ENCODE measurements at regions not wholly inside any gene's neighbourhood (a gene's known extent, or its start where the extent isn't known, plus 50 kb on each side); places are given as distances from the start of the nearest gene placed in this dataset.
"Not testable (repeated sequence)": the region's sequence is repeated elsewhere in the genome, so short reads cannot be mapped to it uniquely, and the experiment has no call there.

GRCh38 chr13:22961835-22962537 is 218.8 kb upstream of the SGCG start:
- Histone ChIP-seq H3K4me2 (ENCODE audit: low read depth, low read length, poor library complexity, severe bottlenecking) (no peak overlapping the region), H3K9ac (ENCODE audit: low read depth, low read length, poor library complexity, severe bottlenecking) (no peak overlapping the region), H3K79me2 (ENCODE audit: insufficient read depth, low read length) (no peaks in the 10 kb centered on the region), H3K9me3 (ENCODE audit: insufficient read depth, low read depth, low read length) (no peaks in the 10 kb centered on the region), H4K20me1 (ENCODE audit: insufficient read depth, low read length, poor library complexity, severe bottlenecking) (no peaks in the 10 kb centered on the region), H3K4me3 (ENCODE audit: low read length, poor library complexity, severe bottlenecking) (no peak overlapping the region), H3K9me2 (replicated peaks; ENCODE audit: low read depth, low read length) (no peaks in the 10 kb centered on the region), H3K36me3 (ENCODE audit: insufficient read depth, low read length) (no peaks in the 10 kb centered on the region), H3K4me1 (ENCODE audit: insufficient read depth, low read length, poor library complexity, severe bottlenecking) (no peaks in the 10 kb centered on the region), H3F3A (ENCODE audit: low read depth) (no peaks in the 10 kb centered on the region), H2AFZ (ENCODE audit: low read length) (no peak overlapping the region), H3K27me3 (ENCODE audit: insufficient read depth, low read length, poor library complexity, severe bottlenecking) (no peaks in the 10 kb centered on the region)
- no peak for TF ChIP-seq EZH2phosphoT487 (IDR thresholded peaks at IDR 0.05; ENCODE audit: borderline replicate concordance)
- TF ChIP-seq, protein P1, sequence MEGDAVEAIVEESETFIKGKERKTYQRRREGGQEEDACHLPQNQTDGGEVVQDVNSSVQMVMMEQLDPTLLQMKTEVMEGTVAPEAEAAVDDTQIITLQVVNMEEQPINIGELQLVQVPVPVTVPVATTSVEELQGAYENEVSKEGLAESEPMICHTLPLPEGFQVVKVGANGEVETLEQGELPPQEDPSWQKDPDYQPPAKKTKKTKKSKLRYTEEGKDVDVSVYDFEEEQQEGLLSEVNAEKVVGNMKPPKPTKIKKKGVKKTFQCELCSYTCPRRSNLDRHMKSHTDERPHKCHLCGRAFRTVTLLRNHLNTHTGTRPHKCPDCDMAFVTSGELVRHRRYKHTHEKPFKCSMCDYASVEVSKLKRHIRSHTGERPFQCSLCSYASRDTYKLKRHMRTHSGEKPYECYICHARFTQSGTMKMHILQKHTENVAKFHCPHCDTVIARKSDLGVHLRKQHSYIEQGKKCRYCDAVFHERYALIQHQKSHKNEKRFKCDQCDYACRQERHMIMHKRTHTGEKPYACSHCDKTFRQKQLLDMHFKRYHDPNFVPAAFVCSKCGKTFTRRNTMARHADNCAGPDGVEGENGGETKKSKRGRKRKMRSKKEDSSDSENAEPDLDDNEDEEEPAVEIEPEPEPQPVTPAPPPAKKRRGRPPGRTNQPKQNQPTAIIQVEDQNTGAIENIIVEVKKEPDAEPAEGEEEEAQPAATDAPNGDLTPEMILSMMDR (conservative IDR thresholded peaks at IDR 0.05; ENCODE audit: low read length): no peak

DNA sequence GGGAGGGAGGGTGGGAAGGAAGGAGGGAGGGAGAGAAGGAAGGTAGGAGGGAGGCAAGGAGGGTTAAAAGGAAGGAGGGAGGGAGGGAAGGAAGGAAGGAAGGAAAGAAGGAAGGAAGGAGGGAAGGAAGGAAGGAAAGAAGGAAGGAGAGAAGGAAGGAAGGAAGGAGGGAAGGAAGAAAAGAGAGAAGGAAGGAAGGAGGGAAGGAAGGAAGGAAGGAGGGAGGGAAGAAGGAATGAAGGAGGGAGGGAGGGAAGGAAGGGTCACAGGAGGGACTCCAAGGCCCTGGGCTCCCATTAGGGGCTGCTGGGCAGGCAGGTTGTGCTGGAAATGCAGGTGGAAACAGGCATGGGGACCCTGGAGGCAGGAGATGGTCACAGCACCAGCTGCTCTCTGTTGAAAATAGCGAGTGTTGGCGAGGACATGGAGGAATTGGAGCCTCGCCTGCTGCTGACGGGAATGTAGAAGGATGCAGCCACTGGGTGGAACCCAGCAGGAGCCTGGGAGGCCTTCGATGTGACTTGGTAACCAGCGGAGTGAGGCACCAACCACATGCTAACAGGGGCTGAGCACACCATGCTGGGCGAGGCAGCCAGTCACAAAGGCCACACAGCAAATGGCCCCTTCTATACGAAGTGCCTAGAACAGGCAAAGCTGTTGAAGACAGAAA is 217.3 kb upstream of the SGCG start:
- not testable (repeated sequence) for H3K9me2 ChIP-seq (replicated peaks; ENCODE audit: low read depth, low read length); H3K4me1 ChIP-seq (ENCODE audit: insufficient read depth, low read length, poor library complexity, severe bottlenecking); H3K27me3 ChIP-seq (ENCODE audit: insufficient read depth, low read length, poor library complexity, severe bottlenecking); H3F3A ChIP-seq (ENCODE audit: low read depth); H3K79me2 ChIP-seq (ENCODE audit: insufficient read depth, low read length); H3K4me2 ChIP-seq (ENCODE audit: low read depth, low read length, poor library complexity, severe bottlenecking); H3K4me3 ChIP-seq (ENCODE audit: low read length, poor library complexity, severe bottlenecking); H3K9me3 ChIP-seq (ENCODE audit: insufficient read depth, low read depth, low read length); H2AFZ ChIP-seq (ENCODE audit: low read length); H3K36me3 ChIP-seq (ENCODE audit: insufficient read depth, low read length); H3K9ac ChIP-seq (ENCODE audit: low read depth, low read length, poor library complexity, severe bottlenecking); H4K20me1 ChIP-seq (ENCODE audit: insufficient read depth, low read length, poor library complexity, severe bottlenecking)

DNA sequence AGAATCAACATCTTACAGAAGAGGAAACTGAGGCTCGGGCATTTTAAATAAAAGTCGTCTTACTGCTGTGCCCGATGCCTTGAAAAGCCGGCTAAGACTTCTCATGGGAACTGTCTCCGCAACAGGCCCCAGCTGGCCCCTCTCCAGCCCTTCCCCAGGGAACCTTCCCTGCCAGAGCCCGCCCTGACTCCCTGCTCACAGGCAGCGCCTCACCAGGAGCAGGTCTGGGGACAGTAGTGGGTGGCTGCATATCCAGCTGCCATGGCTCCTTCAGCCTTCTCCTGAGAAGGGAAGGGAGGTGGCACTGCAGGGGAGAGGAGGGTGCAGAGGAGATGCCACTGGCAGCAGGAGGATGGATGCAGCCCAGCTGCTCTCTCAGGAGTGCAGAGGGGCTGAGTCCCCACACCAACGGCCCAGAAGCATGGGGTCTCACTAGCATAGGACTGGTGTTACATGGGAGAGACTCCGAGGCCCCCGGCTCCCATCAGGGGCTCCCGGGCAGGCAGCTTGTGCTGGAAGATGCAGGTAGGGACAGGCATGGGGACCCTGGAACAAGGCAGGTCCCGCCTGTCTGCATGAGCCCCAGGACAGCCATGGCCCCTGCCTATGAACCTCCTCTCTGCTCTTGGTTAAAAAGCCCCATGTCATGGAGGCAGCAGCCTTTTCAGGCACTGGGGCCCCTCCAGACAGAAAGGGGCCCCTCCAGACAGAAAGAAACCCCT is 216.4 kb upstream of the SGCG start:
- Histone ChIP-seq H3K9me2 (replicated peaks; ENCODE audit: low read depth, low read length) (no peaks in the 10 kb centered on the region), H4K20me1 (ENCODE audit: insufficient read depth, low read length, poor library complexity, severe bottlenecking) (no peaks in the 10 kb centered on the region), H3K9ac (ENCODE audit: low read depth, low read length, poor library complexity, severe bottlenecking) (no peak overlapping the region), H3K36me3 (ENCODE audit: insufficient read depth, low read length) (no peaks in the 10 kb centered on the region), H2AFZ (ENCODE audit: low read length) (no peak overlapping the region), H3K4me3 (ENCODE audit: low read length, poor library complexity, severe bottlenecking) (no peak overlapping the region), H3K79me2 (ENCODE audit: insufficient read depth, low read length) (no peaks in the 10 kb centered on the region), H3K27me3 (ENCODE audit: insufficient read depth, low read length, poor library complexity, severe bottlenecking) (no peaks in the 10 kb centered on the region), H3K9me3 (ENCODE audit: insufficient read depth, low read depth, low read length) (no peaks in the 10 kb centered on the region; the same call in 1 of the 2 replicates), H3K4me2 (ENCODE audit: low read depth, low read length, poor library complexity, severe bottlenecking) (no peak overlapping the region), H3K4me1 (ENCODE audit: insufficient read depth, low read length, poor library complexity, severe bottlenecking) (no peaks in the 10 kb centered on the region), H3F3A (ENCODE audit: low read depth) (no peaks in the 10 kb centered on the region)
- TF ChIP-seq, protein P1 (conservative IDR thresholded peaks at IDR 0.05; ENCODE audit: low read length): no peak
- TF ChIP-seq EZH2phosphoT487 (IDR thresholded peaks at IDR 0.05; ENCODE audit: borderline replicate concordance): no peak

- H3K4me3 ChIP-seq (ENCODE audit: low read length, poor library complexity, severe bottlenecking); H2AFZ ChIP-seq (ENCODE audit: low read length); H3K9me3 ChIP-seq (ENCODE audit: insufficient read depth, low read depth, low read length); H3F3A ChIP-seq (ENCODE audit: low read depth); H3K4me1 ChIP-seq (ENCODE audit: insufficient read depth, low read length, poor library complexity, severe bottlenecking); H3K36me3 ChIP-seq (ENCODE audit: insufficient read depth, low read length); H3K27me3 ChIP-seq (ENCODE audit: insufficient read depth, low read length, poor library complexity, severe bottlenecking); H3K9me2 ChIP-seq (replicated peaks; ENCODE audit: low read depth, low read length); H4K20me1 ChIP-seq (ENCODE audit: insufficient read depth, low read length, poor library complexity, severe bottlenecking); H3K9ac ChIP-seq (ENCODE audit: low read depth, low read length, poor library complexity, severe bottlenecking); H3K4me2 ChIP-seq (ENCODE audit: low read depth, low read length, poor library complexity, severe bottlenecking); H3K79me2 ChIP-seq (ENCODE audit: insufficient read depth, low read length): not testable (repeated sequence)
These were observed 215.5 kb upstream of the SGCG start for GRCh38 chr13:22965011-22965857.

DNA sequence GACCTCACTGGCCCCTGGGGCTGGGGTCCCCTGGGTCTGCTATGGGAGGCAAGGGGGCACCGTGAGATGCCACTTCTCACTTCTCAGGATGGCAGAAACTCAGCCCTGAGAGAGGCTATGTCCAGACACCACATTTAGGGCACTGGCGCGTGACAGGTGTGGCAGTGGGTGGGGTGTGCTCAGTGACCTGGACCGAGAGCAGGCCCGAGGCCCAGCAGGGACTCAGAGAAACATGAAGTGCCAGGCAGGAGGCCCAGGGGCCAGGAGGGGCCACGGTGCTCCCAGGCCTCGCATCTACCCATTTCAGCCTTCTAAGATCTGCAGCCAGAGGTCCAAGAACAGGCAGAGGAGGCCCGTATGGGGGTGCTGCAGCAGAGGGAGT is 214.9 kb upstream of the SGCG start:
- not testable (repeated sequence) for H3K9ac ChIP-seq (ENCODE audit: low read depth, low read length, poor library complexity, severe bottlenecking); H3K36me3 ChIP-seq (ENCODE audit: insufficient read depth, low read length); H3K4me3 ChIP-seq (ENCODE audit: low read length, poor library complexity, severe bottlenecking); H3K79me2 ChIP-seq (ENCODE audit: insufficient read depth, low read length); H3K4me1 ChIP-seq (ENCODE audit: insufficient read depth, low read length, poor library complexity, severe bottlenecking); H3K9me3 ChIP-seq (ENCODE audit: insufficient read depth, low read depth, low read length); H3F3A ChIP-seq (ENCODE audit: low read depth); H3K4me2 ChIP-seq (ENCODE audit: low read depth, low read length, poor library complexity, severe bottlenecking); H3K9me2 ChIP-seq (replicated peaks; ENCODE audit: low read depth, low read length); H4K20me1 ChIP-seq (ENCODE audit: insufficient read depth, low read length, poor library complexity, severe bottlenecking); H2AFZ ChIP-seq (ENCODE audit: low read length); H3K27me3 ChIP-seq (ENCODE audit: insufficient read depth, low read length, poor library complexity, severe bottlenecking)
